Transverse colon (tissue), 4 donors: ENCODE measurements at regions not wholly inside any gene's neighbourhood (a gene's known extent, or its start where the extent isn't known, plus 50 kb on each side); places are given as distances from the start of the nearest gene placed in this dataset.

ENCODE experiments used
- CTCF ChIP-seq, 5 experiments: fragments of 200-600 bp in 3 of 5; fragments of 450-650 bp in 2 of 5; sonication (generic) in 3 of 5; IDR thresholded peaks; 1 replicate in 2 of 5; 2 replicates in 3 of 5; pipeline ENCODE4 v1.5.1; 2016 to 2017; ENCODE audit warnings: antibody characterized with exemption in 5 of 5, inconsistent platforms in 3 of 5, mild to moderate bottlenecking in 2 of 5, moderate library complexity in 1 of 5
- EP300 ChIP-seq: sonication (generic); formaldehyde crosslinking; IDR thresholded peaks from one replicate; pipeline ENCODE4 v1.6.1; 2017; ENCODE audit warnings: antibody characterized with exemption, low read depth
- POLR2A ChIP-seq: fragments of 450-650 bp; IDR thresholded peaks from one replicate; pipeline ENCODE4 v1.6.1; 2016; ENCODE audit warnings: antibody characterized with exemption, mild to moderate bottlenecking, moderate library complexity
- POLR2AphosphoS5 ChIP-seq, 3 donors: sonication (generic); formaldehyde crosslinking; IDR thresholded peaks; one replicate each; pipeline ENCODE4 v1.6.1; 2016; ENCODE audit warnings: antibody characterized with exemption in 3 of 3

- TF ChIP-seq CTCF (IDR thresholded peaks at IDR 0.05), result no peak
- TF ChIP-seq POLR2A, result peak; percentile 36
- TF ChIP-seq EP300, result no peak
- TF ChIP-seq POLR2AphosphoS5 (IDR thresholded peaks at IDR 0.05), result peak in 2 of 3 donors; percentile 42 to 43
Measured at GRCh38 chr3:153221748-153222162, 59.7 kb downstream of the RAP2B start.
